Thymus (tissue), 11 donors: ENCODE measurements at regions not wholly inside any gene's neighbourhood (a gene's known extent, or its start where the extent isn't known, plus 50 kb on each side); places are given as distances from the start of the nearest gene placed in this dataset.

Experiments
- DNase-seq, 9 donors: peaks; one replicate each; pipeline ENCODE4 v3.0.0-alpha.2; 2013; ENCODE audit warnings: low spot score in 9 of 9, low read depth in 6 of 9, missing footprints in 1 of 9
- H3K27ac ChIP-seq, 2 donors: one replicate each; pipeline ENCODE4 v1.5.1; 2013; ENCODE audit warnings: control low read depth in 1 of 2, low read depth in 1 of 2, low read length in 1 of 2, mild to moderate bottlenecking in 1 of 2, moderate library complexity in 1 of 2
- H3K27me3 ChIP-seq, 2 donors: one replicate each; pipeline ENCODE4 v1.5.1; 2013; ENCODE audit warnings: low read length in 1 of 2; ENCODE audit not compliant: control insufficient read depth in 2 of 2, insufficient read depth in 1 of 2
- H3K36me3 ChIP-seq, 2 donors: one replicate each; pipeline ENCODE4 v1.5.1; 2013; ENCODE audit warnings: low read length in 1 of 2, mild to moderate bottlenecking in 1 of 2, moderate library complexity in 1 of 2; ENCODE audit not compliant: control insufficient read depth in 2 of 2, insufficient read depth in 2 of 2
- H3K4me1 ChIP-seq, 2 donors: one replicate each; pipeline ENCODE4 v1.5.1; 2013; ENCODE audit warnings: low read length in 2 of 2; ENCODE audit not compliant: control insufficient read depth in 2 of 2, insufficient read depth in 2 of 2
- H3K4me3 ChIP-seq, 2 donors: one replicate each; pipeline ENCODE4 v1.5.1; 2013; ENCODE audit warnings: low read length in 2 of 2, control low read depth in 1 of 2, mild to moderate bottlenecking in 1 of 2
- H3K9me3 ChIP-seq, 2 donors: one replicate each; pipeline ENCODE4 v1.5.1; 2013; ENCODE audit warnings: low read length in 1 of 2, mild to moderate bottlenecking in 1 of 2; ENCODE audit not compliant: control insufficient read depth in 2 of 2, insufficient read depth in 1 of 2
- whole genome bisulfite sequencing: extraction: QIAGEN DNeasy Blood & Tissue Kit; methylation state at CpG from one replicate; pipeline ENCODE4 v1.1.7; 2013; 5-methylcytosine and 5-hydroxymethylcytosine counted together
- donor health status: healthy.

DNA sequence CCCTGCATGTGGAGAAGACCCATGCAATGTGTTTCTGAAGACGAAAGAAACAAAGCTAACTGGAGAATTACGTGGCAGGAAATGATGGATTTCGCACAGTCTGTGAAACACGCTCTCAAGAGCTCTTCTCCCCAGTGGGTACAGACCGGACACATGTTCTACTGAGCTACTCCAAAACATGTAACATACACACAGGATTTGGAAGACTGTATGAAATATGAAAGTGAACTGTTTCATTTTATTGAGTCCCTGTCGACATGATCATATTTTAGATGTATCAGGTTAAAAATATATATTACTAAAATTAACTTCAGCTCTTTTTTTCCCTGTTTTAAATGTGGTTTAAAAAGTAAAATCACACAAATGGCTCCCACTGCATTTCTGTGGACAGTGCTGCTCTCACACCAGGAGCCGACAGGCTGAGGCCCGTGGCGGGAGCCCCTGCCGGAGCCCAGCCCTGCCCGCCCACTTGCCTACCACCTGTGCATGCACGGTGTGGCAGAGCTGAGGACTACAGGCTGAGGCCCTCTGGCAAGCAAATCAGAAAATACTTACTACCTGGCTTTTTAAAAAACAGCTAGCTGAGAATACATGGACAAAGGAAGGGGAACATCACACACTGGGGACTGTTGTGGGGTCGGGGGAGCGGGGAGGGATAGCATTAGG, 58.9 kb upstream of the NXT1 start:
- no peak for DNase-seq
- WGBS: 96% methylated on average over 14 of the region's 14 CpGs

DNA sequence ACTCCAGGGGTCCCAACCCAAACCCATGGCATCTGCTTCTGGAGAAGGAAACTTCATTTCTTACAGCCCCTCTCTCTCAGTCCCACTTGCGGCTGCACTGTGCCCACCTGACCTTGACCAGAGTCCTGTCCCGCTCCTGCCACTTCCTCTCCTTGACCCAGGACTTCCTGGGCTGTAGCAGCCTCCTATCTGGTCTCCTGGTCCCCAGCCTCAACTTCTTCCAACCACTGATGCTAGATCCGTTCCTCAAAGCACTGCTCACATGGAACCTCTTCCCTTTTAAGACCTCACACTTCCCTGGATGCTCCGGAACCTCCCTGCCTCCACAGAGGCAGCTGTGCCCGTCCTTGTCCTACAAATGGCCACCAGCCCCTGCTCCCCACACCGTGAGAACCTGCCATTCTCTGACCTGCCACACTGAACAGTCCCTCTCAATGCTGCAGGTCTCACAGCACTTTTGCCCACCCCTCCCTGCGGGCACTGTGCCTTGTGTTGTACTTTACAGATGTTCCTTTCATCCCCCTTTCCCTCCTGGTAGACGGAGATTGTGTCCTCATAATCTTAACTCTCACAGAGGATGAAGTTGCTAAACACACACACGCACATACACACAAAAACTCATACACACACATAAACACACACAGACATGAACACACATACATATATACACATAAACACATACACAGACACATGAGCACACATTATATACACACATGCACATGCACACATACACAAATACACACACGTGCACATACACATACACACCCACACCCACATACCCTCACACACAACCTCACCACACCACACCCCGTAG, 59.6 kb upstream of the NXT1 start:
- 89% methylated on average over 11 of the region's 11 CpGs for WGBS
- no peak for DNase-seq
- no peaks in the 10 kb centered on the region for H3K36me3 ChIP-seq
- no peaks in the 10 kb centered on the region for H3K9me3 ChIP-seq
- H3K27me3 ChIP-seq: no peaks in the 10 kb centered on the region
- H3K4me3 ChIP-seq: no peak overlapping the region
- no peaks in the 10 kb centered on the region for H3K4me1 ChIP-seq
- H3K27ac ChIP-seq: no peak overlapping the region

More for the DNA sequence above, 58.9 kb upstream of the NXT1 start:
- Histone ChIP-seq H3K36me3 (no peaks in the 10 kb centered on the region), H3K9me3 (no peaks in the 10 kb centered on the region), H3K27ac (no peak overlapping the region), H3K4me1 (no peaks in the 10 kb centered on the region), H3K4me3 (no peak overlapping the region), H3K27me3 (no peaks in the 10 kb centered on the region)

DNA sequence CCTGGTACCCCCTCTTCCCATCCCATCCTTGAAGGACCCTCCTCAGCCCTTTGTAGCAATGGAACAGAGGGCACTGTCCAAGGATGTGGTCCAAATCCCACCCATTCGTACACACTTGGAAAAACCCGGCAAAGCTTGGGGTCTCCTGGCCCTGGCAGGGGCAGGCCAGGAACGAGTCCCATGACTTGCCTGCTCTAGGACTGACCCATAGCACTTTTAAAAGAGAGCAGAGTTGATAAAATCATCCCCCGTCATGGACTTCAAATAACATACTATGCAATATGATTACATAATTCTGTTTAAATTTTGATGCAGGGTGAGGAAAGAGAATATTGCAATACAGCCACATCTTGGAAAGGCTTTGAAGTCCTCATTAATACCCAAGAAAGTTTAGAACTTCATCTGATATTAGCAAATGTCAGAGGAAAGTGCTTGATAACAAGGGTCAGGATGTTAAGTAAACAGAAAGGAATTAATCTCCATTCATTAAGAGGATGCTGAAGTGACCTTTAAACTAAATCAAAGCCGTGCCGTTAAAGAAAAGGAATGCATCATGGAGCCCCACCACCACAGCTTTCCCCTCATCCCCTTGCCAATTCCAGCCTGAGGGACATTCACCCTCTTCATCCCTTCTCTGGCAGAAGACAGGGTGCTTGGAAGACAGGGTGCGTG, 60.7 kb upstream of the NXT1 start:
- Histone ChIP-seq H3K36me3 (no peaks in the 10 kb centered on the region), H3K4me1 (no peaks in the 10 kb centered on the region), H3K4me3 (no peak overlapping the region), H3K27me3 (no peaks in the 10 kb centered on the region), H3K27ac (no peak overlapping the region), H3K9me3 (no peaks in the 10 kb centered on the region)
- 89% methylated on average over 7 of the region's 7 CpGs for WGBS
- no peak for DNase-seq

GRCh38 chr20:23289249-23289648, 61.3 kb upstream of the NXT1 start:
- Histone ChIP-seq H3K4me1 (no peaks in the 10 kb centered on the region), H3K27me3 (no peaks in the 10 kb centered on the region), H3K36me3 (no peaks in the 10 kb centered on the region), H3K9me3 (no peaks in the 10 kb centered on the region), H3K27ac (no peak overlapping the region), H3K4me3 (no peak overlapping the region)
- DNase-seq: no peak
- WGBS: 89% methylated on average over 7 of the region's 7 CpGs

DNA sequence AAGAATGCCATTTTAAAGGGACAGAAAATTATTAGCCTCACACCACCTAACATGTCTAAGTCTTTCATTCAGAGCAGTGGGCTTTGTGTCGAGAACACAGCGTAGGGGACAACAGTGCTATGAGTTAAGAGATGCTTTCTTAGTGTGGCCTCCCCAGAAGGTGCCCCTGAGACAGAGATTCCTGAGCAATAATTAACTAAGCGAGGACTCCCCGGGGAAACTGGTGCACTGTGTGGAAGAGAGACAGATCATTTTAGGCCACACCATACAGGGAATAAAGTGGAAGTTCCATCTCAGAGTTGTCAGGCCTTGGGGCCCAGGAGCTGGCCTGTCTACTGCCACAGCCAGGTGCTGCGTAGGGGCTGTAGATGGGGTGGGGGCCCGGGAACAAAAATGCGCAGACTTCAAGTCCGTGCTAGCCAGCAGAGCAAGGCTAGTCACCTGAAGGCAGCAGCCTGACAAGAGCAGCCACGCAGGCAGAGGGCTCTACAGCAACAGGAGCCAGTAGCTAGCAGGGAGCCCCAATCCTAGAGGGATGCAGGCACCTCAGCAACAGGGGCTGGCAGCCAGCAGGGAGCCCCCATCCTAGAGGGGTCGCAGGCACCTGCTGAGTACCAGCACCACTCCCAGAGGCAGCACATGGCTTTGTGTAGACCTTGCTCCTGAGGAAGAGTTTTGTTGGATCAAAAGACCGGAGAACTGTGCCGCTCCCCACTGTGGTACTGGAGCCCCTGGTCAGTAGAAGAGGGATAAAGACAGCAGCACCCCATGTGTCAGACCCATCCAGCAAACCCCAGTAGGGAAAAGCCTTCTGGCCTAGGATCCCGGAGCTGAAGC, 63.0 kb upstream of the NXT1 start:
- Histone ChIP-seq H3K4me1 (no peaks in the 10 kb centered on the region), H3K9me3 (no peaks in the 10 kb centered on the region), H3K27ac (no peak overlapping the region), H3K4me3 (no peak overlapping the region), H3K27me3 (no peaks in the 10 kb centered on the region), H3K36me3 (no peaks in the 10 kb centered on the region)
- 95% methylated on average over 13 of the region's 13 CpGs for WGBS
- no peak for DNase-seq

GRCh38 chr20:23286346-23286745, 64.2 kb upstream of the NXT1 start:
- no peaks in the 10 kb centered on the region for H3K36me3 ChIP-seq
- WGBS: 97% methylated on average over 8 of the region's 8 CpGs
- no peak for DNase-seq
- no peak overlapping the region for H3K27ac ChIP-seq
- H3K27me3 ChIP-seq: no peaks in the 10 kb centered on the region
- no peaks in the 10 kb centered on the region for H3K9me3 ChIP-seq
- no peak overlapping the region for H3K4me3 ChIP-seq
- H3K4me1 ChIP-seq: no peaks in the 10 kb centered on the region

- DNase-seq: no peak
- no peaks in the 10 kb centered on the region for H3K36me3 ChIP-seq
- H3K27ac ChIP-seq: no peak overlapping the region
- no peaks in the 10 kb centered on the region for H3K9me3 ChIP-seq
- H3K4me1 ChIP-seq: no peaks in the 10 kb centered on the region
- no peaks in the 10 kb centered on the region for H3K27me3 ChIP-seq
- H3K4me3 ChIP-seq: no peak overlapping the region
- 97% methylated on average over 2 of the region's 2 CpGs for WGBS
Observed at GRCh38 chr20:23285536-23285935, 65.1 kb upstream of the NXT1 start.

DNA sequence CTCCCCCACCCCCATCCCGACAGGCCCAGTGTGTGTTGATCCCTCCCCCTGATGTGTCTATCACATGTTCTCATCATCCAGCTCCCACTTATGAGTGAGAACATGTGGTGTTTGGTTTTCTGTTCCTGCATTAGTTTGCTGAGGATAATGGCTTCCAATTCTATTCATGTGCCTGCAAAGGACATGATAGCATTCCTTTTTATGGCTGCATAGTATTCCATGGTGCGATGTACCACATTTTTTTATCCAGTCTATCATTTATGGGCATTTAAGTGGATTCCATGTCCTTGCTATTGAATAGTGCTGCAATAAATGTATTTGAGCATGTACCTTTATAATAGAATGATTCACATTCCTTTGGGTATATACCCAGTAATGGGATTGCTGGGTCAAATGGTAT, 66.6 kb upstream of the NXT1 start:
- Histone ChIP-seq H3K27ac (no peak overlapping the region), H3K4me1 (no peaks in the 10 kb centered on the region), H3K27me3 (no peaks in the 10 kb centered on the region), H3K4me3 (no peak overlapping the region), H3K36me3 (no peaks in the 10 kb centered on the region), H3K9me3 (no peaks in the 10 kb centered on the region)
- 92% methylated on average over 2 of the region's 2 CpGs for WGBS
- DNase-seq: no peak
